Ovary (tissue), 7 donors: ENCODE measurements at regions not wholly inside any gene's neighbourhood (a gene's known extent, or its start where the extent isn't known, plus 50 kb on each side); places are given as distances from the start of the nearest gene placed in this dataset.

Experiments used
- DNase-seq, 5 donors: peaks; one replicate each; pipeline ENCODE4 v3.0.0-alpha.2; 2019 to 2020
- H3K27ac ChIP-seq, 2 donors: fragments of 200-600 bp; one replicate each; pipeline versions ENCODE4 v1.5.1 to v1.8.0; 2019 to 2022
- H3K27me3 ChIP-seq: fragments of 200-600 bp; one replicate; pipeline ENCODE4 v1.8.0; 2022
- H3K36me3 ChIP-seq: fragments of 200-600 bp; sonication (generic); one replicate; pipeline ENCODE4 v1.5.1; 2019
- H3K4me1 ChIP-seq: one replicate; pipeline ENCODE4 v1.8.1; 2013; ENCODE audit warnings: mild to moderate bottlenecking, moderate library complexity; ENCODE audit not compliant: insufficient read depth
- H3K4me3 ChIP-seq: fragments of 200-600 bp; sonication (generic); one replicate; pipeline ENCODE4 v1.5.1; 2017
- H3K9me3 ChIP-seq, 2 donors: fragments of 200-600 bp in 1 of 2; sonication (generic) in 1 of 2; one replicate each; pipeline versions ENCODE4 v1.5.1 to v1.8.1; 2013 to 2019; ENCODE audit warnings: mild to moderate bottlenecking in 1 of 2, moderate library complexity in 1 of 2
- EP300 ChIP-seq: sonication (generic); formaldehyde crosslinking; IDR thresholded peaks from one replicate; pipeline ENCODE4 v1.6.1; 2017; ENCODE audit warnings: antibody characterized with exemption
- POLR2A ChIP-seq: fragments of 450-650 bp; IDR thresholded peaks from one replicate; pipeline ENCODE4 v1.6.1; 2017; ENCODE audit warnings: antibody characterized with exemption, mild to moderate bottlenecking, moderate library complexity
- WGBS, 3 donors: extraction: QIAGEN DNeasy Blood & Tissue Kit in 1 of 3; methylation state at CpG; one replicate each; pipeline versions ENCODE4 v1.1.5 to v1.1.7; 2013 to 2017; 5-methylcytosine and 5-hydroxymethylcytosine counted together
- intact Hi-C, 4 donors: fragments of 100-400 bp; cut with DNase I; formaldehyde crosslinking; loops; one replicate each; pipeline versions ENCODE4 v1.11.0 to v1.15.1; 2022 to 2023
- TF ChIP-seq, protein P1 (sequence below), 3 donors: fragments of 450-650 bp in 2 of 3; fragments of 200-600 bp in 1 of 3; IDR thresholded peaks; one replicate each; pipeline versions ENCODE4 v1.5.1 to v1.8.0; 2016 to 2022; ENCODE audit warnings: antibody characterized with exemption in 3 of 3, mild to moderate bottlenecking in 1 of 3
- donor health status: DM: no; HTN: no; CAD: no; lungs with moderate emphysema.
- donor health status: DM: no; HTN: no; CAD: no.
- donor health status: Bipolar disorder and iron deficiency.
- donor health status: DM: no; HTN: no; CAD: no.
- donor health status: DM: yes; HTN: yes; CAD: no.

GRCh38 chr4:129364747-129365452, 268.9 kb downstream of the C4orf33 start:
- TF ChIP-seq POLR2A (no peak), EP300 (no peak)
- TF ChIP-seq, protein P1, sequence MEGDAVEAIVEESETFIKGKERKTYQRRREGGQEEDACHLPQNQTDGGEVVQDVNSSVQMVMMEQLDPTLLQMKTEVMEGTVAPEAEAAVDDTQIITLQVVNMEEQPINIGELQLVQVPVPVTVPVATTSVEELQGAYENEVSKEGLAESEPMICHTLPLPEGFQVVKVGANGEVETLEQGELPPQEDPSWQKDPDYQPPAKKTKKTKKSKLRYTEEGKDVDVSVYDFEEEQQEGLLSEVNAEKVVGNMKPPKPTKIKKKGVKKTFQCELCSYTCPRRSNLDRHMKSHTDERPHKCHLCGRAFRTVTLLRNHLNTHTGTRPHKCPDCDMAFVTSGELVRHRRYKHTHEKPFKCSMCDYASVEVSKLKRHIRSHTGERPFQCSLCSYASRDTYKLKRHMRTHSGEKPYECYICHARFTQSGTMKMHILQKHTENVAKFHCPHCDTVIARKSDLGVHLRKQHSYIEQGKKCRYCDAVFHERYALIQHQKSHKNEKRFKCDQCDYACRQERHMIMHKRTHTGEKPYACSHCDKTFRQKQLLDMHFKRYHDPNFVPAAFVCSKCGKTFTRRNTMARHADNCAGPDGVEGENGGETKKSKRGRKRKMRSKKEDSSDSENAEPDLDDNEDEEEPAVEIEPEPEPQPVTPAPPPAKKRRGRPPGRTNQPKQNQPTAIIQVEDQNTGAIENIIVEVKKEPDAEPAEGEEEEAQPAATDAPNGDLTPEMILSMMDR (IDR thresholded peaks at IDR 0.05), result no peak
- Histone ChIP-seq H3K4me3 (no peak overlapping the region), H3K9me3 (no peaks in the 10 kb centered on the region), H3K27me3 (no peaks in the 10 kb centered on the region), H3K36me3 (no peaks in the 10 kb centered on the region), H3K27ac (no peak overlapping the region), H3K4me1 (no peaks in the 10 kb centered on the region)
- WGBS, 3 donors, result 80 to 86% (median 80%) methylated on average over 10 of the region's 10 CpGs
- no peak for DNase-seq
- intact Hi-C loops, result no loop called here

DNA sequence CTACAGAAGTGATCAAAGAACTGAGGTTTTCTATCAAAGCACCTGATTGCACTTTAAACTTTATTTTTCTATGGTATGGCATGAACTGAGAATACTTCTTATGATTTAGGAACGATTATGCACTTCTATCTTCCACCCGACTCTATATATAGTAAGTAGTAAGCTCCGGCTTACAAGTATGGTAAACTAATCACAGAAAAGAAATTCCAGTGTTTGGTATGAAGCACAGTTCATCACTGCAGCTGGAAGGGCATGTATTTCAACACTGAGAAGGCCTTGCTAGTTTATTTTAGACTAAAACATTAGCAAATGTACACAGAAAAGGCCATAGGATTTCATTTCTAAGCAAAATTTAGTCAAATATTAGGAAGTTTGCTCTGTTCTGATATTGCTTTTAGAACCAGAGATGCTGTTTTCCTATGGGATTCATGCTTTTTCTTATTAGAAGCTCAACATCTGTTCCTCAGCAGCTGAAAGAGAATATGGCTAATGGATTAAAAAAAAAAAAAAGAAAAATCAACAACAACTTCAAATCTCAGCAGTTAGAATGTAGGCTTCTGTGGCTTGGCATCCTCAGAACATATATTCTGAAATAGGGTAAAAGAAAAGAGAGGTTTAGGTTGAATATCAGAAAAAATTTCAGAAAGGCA, 273.5 kb downstream of the C4orf33 start:
- intact Hi-C loops, result no loop called here
- Histone ChIP-seq H3K27me3 (no peaks in the 10 kb centered on the region), H3K4me3 (no peak overlapping the region), H3K27ac (no peak overlapping the region), H3K36me3 (no peaks in the 10 kb centered on the region), H3K9me3 (no peaks in the 10 kb centered on the region), H3K4me1 (no peaks in the 10 kb centered on the region)
- WGBS, 3 donors, result 19 to 38% (median 20%) methylated on average over 3 of the region's 3 CpGs
- TF ChIP-seq, protein P1 (IDR thresholded peaks at IDR 0.05), result no peak
- TF ChIP-seq POLR2A (no peak), EP300 (no peak)
- DNase-seq, result no peak

GRCh38 chr4:129371065-129371464, 275.1 kb downstream of the C4orf33 start:
- Histone ChIP-seq H3K27me3 (no peaks in the 10 kb centered on the region), H3K36me3 (no peaks in the 10 kb centered on the region), H3K4me1 (no peaks in the 10 kb centered on the region), H3K4me3 (no peak overlapping the region), H3K27ac (no peak overlapping the region), H3K9me3 (no peaks in the 10 kb centered on the region)
- 88% methylated on average over 4 of the region's 4 CpGs for WGBS, 3 donors
- TF ChIP-seq, protein P1 (IDR thresholded peaks at IDR 0.05), result no peak
- TF ChIP-seq POLR2A (no peak), EP300 (no peak)
- intact Hi-C loops, result no loop called here
- no peak for DNase-seq

DNA sequence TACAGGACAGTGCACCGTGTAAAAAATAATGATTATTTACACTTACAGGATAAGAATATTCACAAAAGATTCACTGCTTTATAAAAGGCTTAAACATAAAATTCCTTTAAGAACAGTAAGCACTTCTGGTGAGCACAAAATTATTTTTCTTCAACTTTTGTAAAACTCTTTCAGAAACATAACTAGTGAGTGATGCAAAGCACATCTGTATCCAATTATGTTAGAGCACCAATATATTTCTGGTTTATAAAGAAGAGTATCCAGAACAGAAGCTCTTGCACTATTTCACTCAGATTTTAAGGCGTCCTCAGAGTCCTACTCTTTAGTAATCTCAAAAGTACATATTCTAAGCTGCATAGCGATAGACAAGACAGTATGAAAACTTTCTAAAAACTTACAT, 276.0 kb downstream of the C4orf33 start:
- no peak for TF ChIP-seq EP300
- TF ChIP-seq, protein P1 (IDR thresholded peaks at IDR 0.05), result no peak
- no peak for TF ChIP-seq POLR2A
- WGBS, 3 donors, result 38 to 42% (median 40%) methylated on average over 3 of the region's 3 CpGs
- no peaks in the 10 kb centered on the region for H3K9me3 ChIP-seq
- H3K4me3 ChIP-seq, result no peak overlapping the region
- no peaks in the 10 kb centered on the region for H3K36me3 ChIP-seq
- H3K27ac ChIP-seq, result no peak overlapping the region
- intact Hi-C loops, result no loop called here
- DNase-seq, result no peak
- no peaks in the 10 kb centered on the region for H3K27me3 ChIP-seq
- H3K4me1 ChIP-seq, result no peaks in the 10 kb centered on the region
